GM23338 (cell line): ENCODE measurements at regions not wholly inside any gene's neighbourhood (a gene's known extent, or its start where the extent isn't known, plus 50 kb on each side); places are given as distances from the start of the nearest gene placed in this dataset.

ENCODE experiments used
- ATAC-seq: fragments of 200-7000 bp; cut with Tn5 transposase; 3 replicates; pipeline ENCODE4 v1.9.1; 2020
- DNase-seq: peaks from one replicate; pipeline ENCODE4 v3.0.0-alpha.2; 2015; ENCODE audit warnings: low spot score
- H2AFZ ChIP-seq: fragments of 200-600 bp; sonication (generic); 2 replicates; pipeline ENCODE4 v1.8.0; 2016; ENCODE audit warnings: antibody characterized with exemption, mild to moderate bottlenecking, moderate library complexity
- H3F3A ChIP-seq: fragments of 200-600 bp; sonication (generic); replicated peaks from 2 replicates; pipeline ENCODE4 v1.8.0; 2017; ENCODE audit warnings: antibody characterized with exemption, mixed run types, low read depth
- H3K27ac ChIP-seq: fragments of 200-600 bp; sonication (generic); 2 replicates; pipeline ENCODE4 v1.6.1; 2016; ENCODE audit warnings: low read depth
- H3K27me3 ChIP-seq: fragments of 200-600 bp; sonication (generic); 2 replicates; pipeline ENCODE4 v1.8.0; 2016; ENCODE audit warnings: mild to moderate bottlenecking, mixed run types, moderate library complexity; ENCODE audit not compliant: insufficient read depth
- H3K36me3 ChIP-seq: fragments of 200-600 bp; sonication (generic); 2 replicates; pipeline ENCODE4 v1.8.0; 2016; ENCODE audit warnings: mild to moderate bottlenecking; ENCODE audit not compliant: insufficient read depth
- H3K4me1 ChIP-seq: fragments of 200-600 bp; sonication (generic); 2 replicates; pipeline ENCODE4 v1.8.0; 2016; ENCODE audit warnings: mild to moderate bottlenecking, moderate library complexity; ENCODE audit not compliant: insufficient read depth
- H3K4me2 ChIP-seq: fragments of 200-600 bp; sonication (generic); 2 replicates; pipeline ENCODE4 v1.7.1; 2017; ENCODE audit warnings: mixed run types
- H3K4me3 ChIP-seq: fragments of 200-600 bp; sonication (generic); 2 replicates; pipeline ENCODE4 v1.6.1; 2016; ENCODE audit warnings: mixed run types
- H3K79me2 ChIP-seq: fragments of 200-600 bp; sonication (generic); replicated peaks from 2 replicates; pipeline ENCODE4 v1.8.0; 2017; ENCODE audit warnings: mild to moderate bottlenecking; ENCODE audit not compliant: insufficient read depth
- H3K9me2 ChIP-seq: fragments of 200-600 bp; sonication (generic); 2 replicates; pipeline ENCODE4 v1.8.0; 2017; ENCODE audit not compliant: insufficient read depth
- H4K20me1 ChIP-seq: fragments of 200-600 bp; sonication (generic); replicated peaks from 2 replicates; pipeline ENCODE4 v1.8.0; 2017; ENCODE audit warnings: mild to moderate bottlenecking; ENCODE audit not compliant: insufficient read depth
- H3K27ac Mint-ChIP-seq: 2 replicates; pipeline ENCODE4 v1.8.0; 2020; ENCODE audit warnings: inconsistent platforms, mild to moderate bottlenecking, moderate library complexity, mixed read lengths
- H3K27me3 Mint-ChIP-seq: 3 replicates; pipeline ENCODE4 v1.8.0; 2022; ENCODE audit warnings: low read depth, mild to moderate bottlenecking, moderate library complexity, mixed read lengths, inconsistent platforms; ENCODE audit not compliant: insufficient read depth, poor library complexity
- H3K36me3 Mint-ChIP-seq: 3 replicates; pipeline ENCODE4 v1.8.0; 2021; ENCODE audit warnings: low read depth, mild to moderate bottlenecking, inconsistent platforms, moderate library complexity, mixed read lengths
- H3K4me1 Mint-ChIP-seq: 3 replicates; pipeline ENCODE4 v1.8.0; 2020; ENCODE audit warnings: mild to moderate bottlenecking, inconsistent platforms, mixed read lengths
- H3K4me3 Mint-ChIP-seq: 3 replicates; pipeline ENCODE4 v1.8.0; 2021; ENCODE audit warnings: moderate library complexity, mild to moderate bottlenecking, inconsistent platforms, mixed read lengths
- H3K9me3 Mint-ChIP-seq: 3 replicates; pipeline ENCODE4 v1.8.0; 2020; ENCODE audit warnings: moderate library complexity, mild to moderate bottlenecking, inconsistent platforms, mixed read lengths
- CREB1 ChIP-seq: fragments of 250-450 bp; sonication (Bioruptor Pico); IDR thresholded peaks from 2 replicates; pipeline ENCODE4 v1.5.0; 2020; ENCODE audit warnings: low read depth, mild to moderate bottlenecking, moderate library complexity
- EZH2 ChIP-seq: fragments of 200-600 bp; sonication (generic); IDR thresholded peaks from one replicate; pipeline ENCODE4 v1.8.0; 2017; ENCODE audit warnings: antibody characterized with exemption, mild to moderate bottlenecking, low read depth; ENCODE audit not compliant: unreplicated experiment
- EZH2phosphoT487 ChIP-seq: fragments of 200-600 bp; sonication (generic); IDR thresholded peaks from one replicate; pipeline ENCODE4 v1.8.1; 2018; ENCODE audit warnings: antibody characterized with exemption; ENCODE audit not compliant: unreplicated experiment
- JUNB ChIP-seq: IDR thresholded peaks from one replicate; pipeline ENCODE4 v1.6.1; 2016; ENCODE audit warnings: antibody characterized with exemption; ENCODE audit not compliant: unreplicated experiment
- NANOG ChIP-seq: IDR thresholded peaks from 2 replicates; pipeline ENCODE4 v1.6.1; 2016; ENCODE audit warnings: antibody characterized with exemption, borderline replicate concordance
- POLR2AphosphoS5 ChIP-seq: IDR thresholded peaks from 2 replicates; pipeline ENCODE4 v1.6.1; 2016; ENCODE audit warnings: antibody characterized with exemption, low read depth
- STAT1 ChIP-seq: IDR thresholded peaks from one replicate; pipeline ENCODE4 v1.6.1; 2016; ENCODE audit warnings: antibody characterized with exemption; ENCODE audit not compliant: unreplicated experiment
- ZNF114 ChIP-seq: fragments of 250-450 bp; sonication (Bioruptor Pico); IDR thresholded peaks from 2 replicates; pipeline ENCODE4 v1.5.0; 2020; ENCODE audit warnings: mild to moderate bottlenecking, moderate library complexity
- ZNF331 ChIP-seq: fragments of 250-450 bp; sonication (Bioruptor Pico); IDR thresholded peaks from 2 replicates; pipeline ENCODE4 v1.5.0; 2020; ENCODE audit warnings: low read depth, mild to moderate bottlenecking, moderate library complexity
- TF ChIP-seq, protein P1 (sequence below), 2 experiments: fragments of 200-600 bp in 1 of 2; sonication (generic) in 1 of 2; conservative IDR thresholded peaks; 2 replicates each; pipeline versions ENCODE4 v1.5.1 to v1.6.1; 2016 to 2017; ENCODE audit warnings: antibody characterized with exemption in 2 of 2, low read depth in 2 of 2, mild to moderate bottlenecking in 2 of 2, moderate library complexity in 1 of 2
- TF ChIP-seq, protein P2 (sequence below): IDR thresholded peaks from one replicate; pipeline ENCODE4 v1.6.1; 2018; ENCODE audit warnings: antibody characterized with exemption; ENCODE audit not compliant: unreplicated experiment
- TF ChIP-seq, protein P3 (sequence below): IDR thresholded peaks from 2 replicates; pipeline ENCODE4 v1.6.1; 2016; ENCODE audit warnings: antibody characterized with exemption
- TF ChIP-seq, protein P4 (sequence below): fragments of 250-450 bp; sonication (Bioruptor Pico); IDR thresholded peaks from 2 replicates; pipeline ENCODE4 v1.5.0; 2020; ENCODE audit warnings: mild to moderate bottlenecking, moderate library complexity

DNA sequence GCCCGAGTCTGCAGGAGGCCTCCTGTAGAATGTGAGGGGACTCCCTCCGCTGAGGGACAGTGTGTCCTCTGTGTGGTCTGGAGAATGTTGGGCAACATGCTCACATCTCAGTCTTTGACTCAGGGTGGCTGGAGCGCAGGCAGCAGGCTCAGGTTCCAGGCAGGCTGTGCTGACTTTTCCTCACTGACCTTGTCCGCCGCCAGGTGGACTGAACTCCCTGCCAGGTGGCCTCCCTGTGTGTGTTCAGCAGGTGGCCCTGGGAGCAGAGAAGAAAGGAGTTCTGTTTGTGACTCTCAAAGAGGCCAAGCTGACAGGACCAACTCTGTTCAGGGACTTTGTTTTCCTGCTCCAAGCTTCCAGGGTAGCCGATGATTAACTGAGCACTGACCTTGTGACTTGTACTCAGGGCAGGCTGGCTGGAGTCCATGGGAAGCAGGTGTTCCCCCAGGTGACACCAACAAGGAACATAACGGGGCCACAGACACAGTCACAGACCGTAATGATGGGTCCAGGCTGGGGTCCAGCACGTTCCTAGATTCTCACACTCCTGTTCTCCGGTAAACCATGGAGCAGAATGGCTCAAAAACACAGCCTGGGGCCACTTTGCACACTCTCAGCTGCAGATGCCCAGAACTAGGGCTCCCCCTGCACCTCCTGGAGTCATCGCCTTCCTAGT is 439.8 kb downstream of the RNF144A start:
- no peak overlapping the region for H3K27ac ChIP-seq
- H3K27ac Mint-ChIP-seq = no peak overlapping the region
- no peaks in the 10 kb centered on the region for H3K79me2 ChIP-seq
- peaks cover 12% of the 10 kb centered on the region; the same call in 1 of the 2 replicates for H3K9me2 ChIP-seq
- H4K20me1 ChIP-seq = no peaks in the 10 kb centered on the region
- no peaks in the 10 kb centered on the region for H3F3A ChIP-seq
- H3K4me1 ChIP-seq = no peaks in the 10 kb centered on the region
- H3K36me3 Mint-ChIP-seq = no peaks in the 10 kb centered on the region
- TF ChIP-seq ZNF114 (CRISPR knock-in tag) (no peak), POLR2AphosphoS5 (no peak), NANOG (no peak), ZNF331 (CRISPR knock-in tag) (no peak), CREB1 (CRISPR knock-in tag) (no peak), JUNB (no peak), EZH2 (no peak), EZH2phosphoT487 (no peak), STAT1 (no peak)
- TF ChIP-seq, protein P1, sequence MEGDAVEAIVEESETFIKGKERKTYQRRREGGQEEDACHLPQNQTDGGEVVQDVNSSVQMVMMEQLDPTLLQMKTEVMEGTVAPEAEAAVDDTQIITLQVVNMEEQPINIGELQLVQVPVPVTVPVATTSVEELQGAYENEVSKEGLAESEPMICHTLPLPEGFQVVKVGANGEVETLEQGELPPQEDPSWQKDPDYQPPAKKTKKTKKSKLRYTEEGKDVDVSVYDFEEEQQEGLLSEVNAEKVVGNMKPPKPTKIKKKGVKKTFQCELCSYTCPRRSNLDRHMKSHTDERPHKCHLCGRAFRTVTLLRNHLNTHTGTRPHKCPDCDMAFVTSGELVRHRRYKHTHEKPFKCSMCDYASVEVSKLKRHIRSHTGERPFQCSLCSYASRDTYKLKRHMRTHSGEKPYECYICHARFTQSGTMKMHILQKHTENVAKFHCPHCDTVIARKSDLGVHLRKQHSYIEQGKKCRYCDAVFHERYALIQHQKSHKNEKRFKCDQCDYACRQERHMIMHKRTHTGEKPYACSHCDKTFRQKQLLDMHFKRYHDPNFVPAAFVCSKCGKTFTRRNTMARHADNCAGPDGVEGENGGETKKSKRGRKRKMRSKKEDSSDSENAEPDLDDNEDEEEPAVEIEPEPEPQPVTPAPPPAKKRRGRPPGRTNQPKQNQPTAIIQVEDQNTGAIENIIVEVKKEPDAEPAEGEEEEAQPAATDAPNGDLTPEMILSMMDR (conservative IDR thresholded peaks at IDR 0.05; ENCODE audit: low read depth in 2 of 2) = no peak
- TF ChIP-seq, protein P2, sequence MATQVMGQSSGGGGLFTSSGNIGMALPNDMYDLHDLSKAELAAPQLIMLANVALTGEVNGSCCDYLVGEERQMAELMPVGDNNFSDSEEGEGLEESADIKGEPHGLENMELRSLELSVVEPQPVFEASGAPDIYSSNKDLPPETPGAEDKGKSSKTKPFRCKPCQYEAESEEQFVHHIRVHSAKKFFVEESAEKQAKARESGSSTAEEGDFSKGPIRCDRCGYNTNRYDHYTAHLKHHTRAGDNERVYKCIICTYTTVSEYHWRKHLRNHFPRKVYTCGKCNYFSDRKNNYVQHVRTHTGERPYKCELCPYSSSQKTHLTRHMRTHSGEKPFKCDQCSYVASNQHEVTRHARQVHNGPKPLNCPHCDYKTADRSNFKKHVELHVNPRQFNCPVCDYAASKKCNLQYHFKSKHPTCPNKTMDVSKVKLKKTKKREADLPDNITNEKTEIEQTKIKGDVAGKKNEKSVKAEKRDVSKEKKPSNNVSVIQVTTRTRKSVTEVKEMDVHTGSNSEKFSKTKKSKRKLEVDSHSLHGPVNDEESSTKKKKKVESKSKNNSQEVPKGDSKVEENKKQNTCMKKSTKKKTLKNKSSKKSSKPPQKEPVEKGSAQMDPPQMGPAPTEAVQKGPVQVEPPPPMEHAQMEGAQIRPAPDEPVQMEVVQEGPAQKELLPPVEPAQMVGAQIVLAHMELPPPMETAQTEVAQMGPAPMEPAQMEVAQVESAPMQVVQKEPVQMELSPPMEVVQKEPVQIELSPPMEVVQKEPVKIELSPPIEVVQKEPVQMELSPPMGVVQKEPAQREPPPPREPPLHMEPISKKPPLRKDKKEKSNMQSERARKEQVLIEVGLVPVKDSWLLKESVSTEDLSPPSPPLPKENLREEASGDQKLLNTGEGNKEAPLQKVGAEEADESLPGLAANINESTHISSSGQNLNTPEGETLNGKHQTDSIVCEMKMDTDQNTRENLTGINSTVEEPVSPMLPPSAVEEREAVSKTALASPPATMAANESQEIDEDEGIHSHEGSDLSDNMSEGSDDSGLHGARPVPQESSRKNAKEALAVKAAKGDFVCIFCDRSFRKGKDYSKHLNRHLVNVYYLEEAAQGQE = no peak
- TF ChIP-seq, protein P3, sequence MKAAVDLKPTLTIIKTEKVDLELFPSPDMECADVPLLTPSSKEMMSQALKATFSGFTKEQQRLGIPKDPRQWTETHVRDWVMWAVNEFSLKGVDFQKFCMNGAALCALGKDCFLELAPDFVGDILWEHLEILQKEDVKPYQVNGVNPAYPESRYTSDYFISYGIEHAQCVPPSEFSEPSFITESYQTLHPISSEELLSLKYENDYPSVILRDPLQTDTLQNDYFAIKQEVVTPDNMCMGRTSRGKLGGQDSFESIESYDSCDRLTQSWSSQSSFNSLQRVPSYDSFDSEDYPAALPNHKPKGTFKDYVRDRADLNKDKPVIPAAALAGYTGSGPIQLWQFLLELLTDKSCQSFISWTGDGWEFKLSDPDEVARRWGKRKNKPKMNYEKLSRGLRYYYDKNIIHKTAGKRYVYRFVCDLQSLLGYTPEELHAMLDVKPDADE = no peak
- TF ChIP-seq, protein P4, sequence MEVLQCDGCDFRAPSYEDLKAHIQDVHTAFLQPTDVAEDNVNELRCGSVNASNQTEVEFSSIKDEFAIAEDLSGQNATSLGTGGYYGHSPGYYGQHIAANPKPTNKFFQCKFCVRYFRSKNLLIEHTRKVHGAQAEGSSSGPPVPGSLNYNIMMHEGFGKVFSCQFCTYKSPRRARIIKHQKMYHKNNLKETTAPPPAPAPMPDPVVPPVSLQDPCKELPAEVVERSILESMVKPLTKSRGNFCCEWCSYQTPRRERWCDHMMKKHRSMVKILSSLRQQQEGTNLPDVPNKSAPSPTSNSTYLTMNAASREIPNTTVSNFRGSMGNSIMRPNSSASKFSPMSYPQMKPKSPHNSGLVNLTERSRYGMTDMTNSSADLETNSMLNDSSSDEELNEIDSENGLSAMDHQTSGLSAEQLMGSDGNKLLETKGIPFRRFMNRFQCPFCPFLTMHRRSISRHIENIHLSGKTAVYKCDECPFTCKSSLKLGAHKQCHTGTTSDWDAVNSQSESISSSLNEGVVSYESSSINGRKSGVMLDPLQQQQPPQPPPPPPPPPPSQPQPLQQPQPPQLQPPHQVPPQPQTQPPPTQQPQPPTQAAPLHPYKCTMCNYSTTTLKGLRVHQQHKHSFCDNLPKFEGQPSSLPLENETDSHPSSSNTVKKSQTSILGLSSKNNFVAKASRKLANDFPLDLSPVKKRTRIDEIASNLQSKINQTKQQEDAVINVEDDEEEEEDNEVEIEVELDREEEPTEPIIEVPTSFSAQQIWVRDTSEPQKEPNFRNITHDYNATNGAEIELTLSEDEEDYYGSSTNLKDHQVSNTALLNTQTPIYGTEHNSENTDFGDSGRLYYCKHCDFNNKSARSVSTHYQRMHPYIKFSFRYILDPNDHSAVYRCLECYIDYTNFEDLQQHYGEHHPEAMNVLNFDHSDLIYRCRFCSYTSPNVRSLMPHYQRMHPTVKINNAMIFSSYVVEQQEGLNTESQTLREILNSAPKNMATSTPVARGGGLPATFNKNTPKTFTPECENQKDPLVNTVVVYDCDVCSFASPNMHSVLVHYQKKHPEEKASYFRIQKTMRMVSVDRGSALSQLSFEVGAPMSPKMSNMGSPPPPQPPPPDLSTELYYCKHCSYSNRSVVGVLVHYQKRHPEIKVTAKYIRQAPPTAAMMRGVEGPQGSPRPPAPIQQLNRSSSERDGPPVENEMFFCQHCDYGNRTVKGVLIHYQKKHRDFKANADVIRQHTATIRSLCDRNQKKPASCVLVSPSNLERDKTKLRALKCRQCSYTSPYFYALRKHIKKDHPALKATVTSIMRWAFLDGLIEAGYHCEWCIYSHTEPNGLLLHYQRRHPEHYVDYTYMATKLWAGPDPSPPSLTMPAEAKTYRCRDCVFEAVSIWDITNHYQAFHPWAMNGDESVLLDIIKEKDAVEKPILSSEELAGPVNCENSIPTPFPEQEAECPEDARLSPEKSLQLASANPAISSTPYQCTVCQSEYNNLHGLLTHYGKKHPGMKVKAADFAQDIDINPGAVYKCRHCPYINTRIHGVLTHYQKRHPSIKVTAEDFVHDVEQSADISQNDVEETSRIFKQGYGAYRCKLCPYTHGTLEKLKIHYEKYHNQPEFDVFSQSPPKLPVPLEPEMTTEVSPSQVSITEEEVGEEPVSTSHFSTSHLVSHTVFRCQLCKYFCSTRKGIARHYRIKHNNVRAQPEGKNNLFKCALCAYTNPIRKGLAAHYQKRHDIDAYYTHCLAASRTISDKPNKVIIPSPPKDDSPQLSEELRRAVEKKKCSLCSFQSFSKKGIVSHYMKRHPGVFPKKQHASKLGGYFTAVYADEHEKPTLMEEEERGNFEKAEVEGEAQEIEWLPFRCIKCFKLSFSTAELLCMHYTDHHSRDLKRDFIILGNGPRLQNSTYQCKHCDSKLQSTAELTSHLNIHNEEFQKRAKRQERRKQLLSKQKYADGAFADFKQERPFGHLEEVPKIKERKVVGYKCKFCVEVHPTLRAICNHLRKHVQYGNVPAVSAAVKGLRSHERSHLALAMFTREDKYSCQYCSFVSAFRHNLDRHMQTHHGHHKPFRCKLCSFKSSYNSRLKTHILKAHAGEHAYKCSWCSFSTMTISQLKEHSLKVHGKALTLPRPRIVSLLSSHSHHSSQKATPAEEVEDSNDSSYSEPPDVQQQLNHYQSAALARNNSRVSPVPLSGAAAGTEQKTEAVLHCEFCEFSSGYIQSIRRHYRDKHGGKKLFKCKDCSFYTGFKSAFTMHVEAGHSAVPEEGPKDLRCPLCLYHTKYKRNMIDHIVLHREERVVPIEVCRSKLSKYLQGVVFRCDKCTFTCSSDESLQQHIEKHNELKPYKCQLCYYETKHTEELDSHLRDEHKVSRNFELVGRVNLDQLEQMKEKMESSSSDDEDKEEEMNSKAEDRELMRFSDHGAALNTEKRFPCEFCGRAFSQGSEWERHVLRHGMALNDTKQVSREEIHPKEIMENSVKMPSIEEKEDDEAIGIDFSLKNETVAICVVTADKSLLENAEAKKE = no peak
- no peak overlapping the region for H3K4me2 ChIP-seq
- H2AFZ ChIP-seq = no peak overlapping the region
- H3K27me3 ChIP-seq = no peaks in the 10 kb centered on the region
- H3K36me3 ChIP-seq = no peaks in the 10 kb centered on the region
- DNase-seq (no peak), ATAC-seq (no peak)
- no peak overlapping the region for H3K4me3 ChIP-seq
- H3K4me3 Mint-ChIP-seq = no peak overlapping the region
- H3K9me3 Mint-ChIP-seq = no peaks in the 10 kb centered on the region
- H3K4me1 Mint-ChIP-seq = no peaks in the 10 kb centered on the region
- H3K27me3 Mint-ChIP-seq = peaks cover 8% of the 10 kb centered on the region
